OCI-LY1 (cell line): ENCODE measurements at regions not wholly inside any gene's neighbourhood (a gene's known extent, or its start where the extent isn't known, plus 50 kb on each side); places are given as distances from the start of the nearest gene placed in this dataset.

ENCODE experiments used
- CTCF ChIP-seq: fragments of 200-600 bp; sonication (generic), shearing (Covaris generic); IDR thresholded peaks from 2 replicates; pipeline ENCODE4 v1.5.1; 2017; ENCODE audit warnings: mild to moderate bottlenecking, antibody characterized with exemption, low read length, moderate library complexity, mixed read lengths
- EZH2 ChIP-seq: fragments of 200-600 bp; sonication (generic), shearing (Covaris generic); IDR thresholded peaks from 2 replicates; pipeline ENCODE4 v1.8.0; 2017; ENCODE audit warnings: borderline replicate concordance, mixed run types, mild to moderate bottlenecking, antibody characterized with exemption, low read length, moderate library complexity, mixed read lengths

- TF ChIP-seq CTCF, result no peak
- no peak for TF ChIP-seq EZH2
Observed at GRCh38 chr5:112109331-112110007, 309.6 kb downstream of the EPB41L4A start.
